ENCODE measurements at regions not wholly inside any gene's neighbourhood (a gene's known extent, or its start where the extent isn't known, plus 50 kb on each side); places are given as distances from the start of the nearest gene placed in this dataset.

DNA sequence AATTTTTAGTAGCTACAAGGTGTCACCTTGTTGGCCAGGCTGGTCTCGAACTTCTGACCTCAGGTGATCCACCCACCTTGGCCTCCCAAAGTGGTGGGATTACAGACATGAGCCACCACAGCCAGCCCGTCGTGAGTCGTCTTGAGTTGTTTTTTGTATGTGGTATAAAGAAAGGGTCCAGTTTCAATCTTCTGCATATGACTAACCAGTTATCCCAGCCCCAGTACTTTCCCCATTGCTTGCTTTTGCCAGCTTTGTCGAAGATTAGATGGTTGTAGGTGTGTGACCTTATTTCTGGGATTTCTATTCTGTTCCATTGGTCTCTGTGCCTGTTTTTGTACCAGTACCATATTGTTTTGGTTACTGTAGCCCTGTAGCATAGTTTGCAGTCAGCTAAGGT, 105.9 kb downstream of the OR13H1 start:
- TF ChIP-seq, protein P1, sequence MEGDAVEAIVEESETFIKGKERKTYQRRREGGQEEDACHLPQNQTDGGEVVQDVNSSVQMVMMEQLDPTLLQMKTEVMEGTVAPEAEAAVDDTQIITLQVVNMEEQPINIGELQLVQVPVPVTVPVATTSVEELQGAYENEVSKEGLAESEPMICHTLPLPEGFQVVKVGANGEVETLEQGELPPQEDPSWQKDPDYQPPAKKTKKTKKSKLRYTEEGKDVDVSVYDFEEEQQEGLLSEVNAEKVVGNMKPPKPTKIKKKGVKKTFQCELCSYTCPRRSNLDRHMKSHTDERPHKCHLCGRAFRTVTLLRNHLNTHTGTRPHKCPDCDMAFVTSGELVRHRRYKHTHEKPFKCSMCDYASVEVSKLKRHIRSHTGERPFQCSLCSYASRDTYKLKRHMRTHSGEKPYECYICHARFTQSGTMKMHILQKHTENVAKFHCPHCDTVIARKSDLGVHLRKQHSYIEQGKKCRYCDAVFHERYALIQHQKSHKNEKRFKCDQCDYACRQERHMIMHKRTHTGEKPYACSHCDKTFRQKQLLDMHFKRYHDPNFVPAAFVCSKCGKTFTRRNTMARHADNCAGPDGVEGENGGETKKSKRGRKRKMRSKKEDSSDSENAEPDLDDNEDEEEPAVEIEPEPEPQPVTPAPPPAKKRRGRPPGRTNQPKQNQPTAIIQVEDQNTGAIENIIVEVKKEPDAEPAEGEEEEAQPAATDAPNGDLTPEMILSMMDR (IDR thresholded peaks at IDR 0.05): no peak
- no peak for TF ChIP-seq POLR2A (IDR thresholded peaks at IDR 0.05; ENCODE audit: low read depth)
